ENCODE measurements at regions not wholly inside any gene's neighbourhood (a gene's known extent, or its start where the extent isn't known, plus 50 kb on each side); places are given as distances from the start of the nearest gene placed in this dataset.

- no peak for ATAC-seq
These were observed 472.8 kb downstream of the CCDC171 start for GRCh38 chr9:16025627-16026026.

- no peak for ATAC-seq
These were observed 474.0 kb downstream of the CCDC171 start for GRCh38 chr9:16026886-16027285.

GRCh38 chr9:16028548-16028947, 475.7 kb downstream of the CCDC171 start:
- no peak for ATAC-seq

- no peak for ATAC-seq
These were observed 476.3 kb downstream of the CCDC171 start for GRCh38 chr9:16029046-16029615.

- no peak for ATAC-seq
These were observed 477.0 kb downstream of the CCDC171 start for GRCh38 chr9:16029796-16030363.

GRCh38 chr9:16030528-16031185, 477.8 kb downstream of the CCDC171 start:
- ATAC-seq: no peak

- no peak for ATAC-seq
These were observed 478.6 kb downstream of the CCDC171 start for GRCh38 chr9:16031486-16031885.

- ATAC-seq: no peak
These were observed 479.1 kb downstream of the CCDC171 start for GRCh38 chr9:16031971-16032370.

GRCh38 chr9:16032799-16033198, 480.0 kb downstream of the CCDC171 start:
- no peak for ATAC-seq

GRCh38 chr9:16033253-16033652, 480.4 kb downstream of the CCDC171 start:
- ATAC-seq: no peak

- no peak for ATAC-seq
These were observed 481.3 kb downstream of the CCDC171 start for GRCh38 chr9:16033921-16034691.

GRCh38 chr9:16039218-16039987, 486.6 kb downstream of the CCDC171 start:
- ATAC-seq: no peak

- ATAC-seq: no peak
These were observed 487.3 kb downstream of the CCDC171 start for GRCh38 chr9:16039988-16040761.

- no peak for ATAC-seq
These were observed 491.1 kb downstream of the CCDC171 start for GRCh38 chr9:16043756-16044578.

- ATAC-seq: no peak
These were observed 491.7 kb downstream of the CCDC171 start for GRCh38 chr9:16044579-16044881.

GRCh38 chr9:16045651-16046280, 492.9 kb downstream of the CCDC171 start:
- ATAC-seq: no peak

GRCh38 chr9:16046713-16047112, 493.9 kb downstream of the CCDC171 start:
- no peak for ATAC-seq

GRCh38 chr9:16048129-16048528, 495.3 kb downstream of the CCDC171 start:
- no peak for ATAC-seq

- no peak for ATAC-seq
These were observed 499.3 kb downstream of the CCDC171 start for GRCh38 chr9:16052146-16052545.

- ATAC-seq: no peak
These were observed 500.1 kb downstream of the CCDC171 start for GRCh38 chr9:16052757-16053530.
